ENCODE measurements at regions not wholly inside any gene's neighbourhood (a gene's known extent, or its start where the extent isn't known, plus 50 kb on each side); places are given as distances from the start of the nearest gene placed in this dataset.

DNA sequence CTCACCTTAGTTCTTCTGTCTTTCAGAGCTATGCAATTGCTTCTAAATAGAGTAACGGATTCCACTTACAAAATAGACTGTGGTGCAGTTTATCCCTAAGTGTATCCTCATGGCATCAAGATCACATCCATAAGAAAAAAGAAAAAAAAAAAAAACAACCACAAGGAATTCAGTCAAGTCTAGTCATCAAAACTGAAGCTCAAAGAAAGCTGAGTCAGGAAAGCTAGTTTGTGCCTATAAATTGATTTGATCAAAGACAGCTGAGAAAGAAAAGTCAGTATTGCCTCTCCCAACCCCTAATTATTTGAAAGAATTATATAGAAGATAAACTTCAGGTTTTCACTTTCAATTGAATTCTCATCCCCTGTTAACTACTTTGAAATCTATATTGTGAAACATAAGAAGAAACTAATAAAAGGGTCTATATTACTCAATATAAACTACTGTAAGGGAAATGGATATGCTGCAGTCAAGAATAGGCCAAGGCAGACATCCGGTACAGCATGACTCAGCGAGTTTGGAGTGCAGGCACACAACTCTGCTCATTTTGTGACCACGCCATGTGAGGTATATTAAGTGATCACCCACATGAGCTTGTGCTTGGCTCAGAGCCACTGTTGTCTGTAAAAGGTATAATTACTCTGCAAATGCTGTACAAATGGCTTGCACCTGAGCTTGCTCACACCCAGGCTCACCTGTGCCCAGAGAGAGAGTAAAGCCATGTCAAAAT is 568.1 kb upstream of the CRIM1 start:
- Histone ChIP-seq H3K4me1 (replicated peaks; ENCODE audit: insufficient read depth) (no peaks in the 10 kb centered on the region), H4K20me1 (ENCODE audit: insufficient read depth) (no peaks in the 10 kb centered on the region), H3K9me3 (ENCODE audit: insufficient read depth, low read depth) (no peaks in the 10 kb centered on the region), H3F3A (ENCODE audit: insufficient read depth, low read depth) (no peaks in the 10 kb centered on the region), H3K4me3 (no peak overlapping the region), H3K4me2 (no peak overlapping the region), H3K9me2 (ENCODE audit: insufficient read depth) (no peaks in the 10 kb centered on the region), H3K36me3 (ENCODE audit: low read depth) (no peaks in the 10 kb centered on the region), H3K27ac (no peak overlapping the region), H3K27me3 (ENCODE audit: insufficient read depth, low read depth) (no peaks in the 10 kb centered on the region), H2AFZ (no peak overlapping the region), H3K79me2 (ENCODE audit: low read depth) (no peaks in the 10 kb centered on the region)
- BruUV-seq (replicated peaks): no TSS peak
- POLR2A ChIA-PET (ENCODE audit: unreplicated experiment): interaction anchor here (0.7 kb wide), 1 partner anchor 8 kb away, joined by 39 read pairs; no protein-coding TSS in a partner anchor
- TF ChIP-seq, protein P1, sequence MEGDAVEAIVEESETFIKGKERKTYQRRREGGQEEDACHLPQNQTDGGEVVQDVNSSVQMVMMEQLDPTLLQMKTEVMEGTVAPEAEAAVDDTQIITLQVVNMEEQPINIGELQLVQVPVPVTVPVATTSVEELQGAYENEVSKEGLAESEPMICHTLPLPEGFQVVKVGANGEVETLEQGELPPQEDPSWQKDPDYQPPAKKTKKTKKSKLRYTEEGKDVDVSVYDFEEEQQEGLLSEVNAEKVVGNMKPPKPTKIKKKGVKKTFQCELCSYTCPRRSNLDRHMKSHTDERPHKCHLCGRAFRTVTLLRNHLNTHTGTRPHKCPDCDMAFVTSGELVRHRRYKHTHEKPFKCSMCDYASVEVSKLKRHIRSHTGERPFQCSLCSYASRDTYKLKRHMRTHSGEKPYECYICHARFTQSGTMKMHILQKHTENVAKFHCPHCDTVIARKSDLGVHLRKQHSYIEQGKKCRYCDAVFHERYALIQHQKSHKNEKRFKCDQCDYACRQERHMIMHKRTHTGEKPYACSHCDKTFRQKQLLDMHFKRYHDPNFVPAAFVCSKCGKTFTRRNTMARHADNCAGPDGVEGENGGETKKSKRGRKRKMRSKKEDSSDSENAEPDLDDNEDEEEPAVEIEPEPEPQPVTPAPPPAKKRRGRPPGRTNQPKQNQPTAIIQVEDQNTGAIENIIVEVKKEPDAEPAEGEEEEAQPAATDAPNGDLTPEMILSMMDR (conservative IDR thresholded peaks at IDR 0.05): no peak
- TF ChIP-seq EZH2 (IDR thresholded peaks at IDR 0.05; ENCODE audit: low read depth): no peak
- CTCF ChIA-PET: interaction anchor here (0.5 kb wide), 1 partner anchor 332 kb away, joined by 5 read pairs; no protein-coding TSS in a partner anchor
- no peak for DNase-seq
- intact Hi-C loops (cut with micrococcal nuclease; ENCODE audit: unreplicated experiment): no loop called here

GRCh38 chr2:35785564-35785963 is 570.0 kb upstream of the CRIM1 start:
- no peak overlapping the region for H3K4me3 ChIP-seq
- ChIA-PET POLR2A (ENCODE audit: unreplicated experiment) (no interaction called here), CTCF (no interaction called here)
- H3K9me3 ChIP-seq (ENCODE audit: insufficient read depth, low read depth): no peaks in the 10 kb centered on the region
- H3F3A ChIP-seq (ENCODE audit: insufficient read depth, low read depth): no peaks in the 10 kb centered on the region
- H4K20me1 ChIP-seq (ENCODE audit: insufficient read depth): no peaks in the 10 kb centered on the region
- no peaks in the 10 kb centered on the region for H3K27me3 ChIP-seq (ENCODE audit: insufficient read depth, low read depth)
- intact Hi-C loops (cut with micrococcal nuclease; ENCODE audit: unreplicated experiment): no loop called here
- H3K36me3 ChIP-seq (ENCODE audit: low read depth): no peaks in the 10 kb centered on the region
- no peaks in the 10 kb centered on the region for H3K9me2 ChIP-seq (ENCODE audit: insufficient read depth)
- no peak overlapping the region for H3K4me2 ChIP-seq
- DNase-seq: no peak
- no peaks in the 10 kb centered on the region for H3K79me2 ChIP-seq (ENCODE audit: low read depth)
- no peak overlapping the region for H3K27ac ChIP-seq
- TF ChIP-seq, protein P1 (conservative IDR thresholded peaks at IDR 0.05): no peak
- TF ChIP-seq EZH2 (IDR thresholded peaks at IDR 0.05; ENCODE audit: low read depth): no peak
- H3K4me1 ChIP-seq (replicated peaks; ENCODE audit: insufficient read depth): no peaks in the 10 kb centered on the region
- BruUV-seq (replicated peaks): no TSS peak
- no peak overlapping the region for H2AFZ ChIP-seq

DNA sequence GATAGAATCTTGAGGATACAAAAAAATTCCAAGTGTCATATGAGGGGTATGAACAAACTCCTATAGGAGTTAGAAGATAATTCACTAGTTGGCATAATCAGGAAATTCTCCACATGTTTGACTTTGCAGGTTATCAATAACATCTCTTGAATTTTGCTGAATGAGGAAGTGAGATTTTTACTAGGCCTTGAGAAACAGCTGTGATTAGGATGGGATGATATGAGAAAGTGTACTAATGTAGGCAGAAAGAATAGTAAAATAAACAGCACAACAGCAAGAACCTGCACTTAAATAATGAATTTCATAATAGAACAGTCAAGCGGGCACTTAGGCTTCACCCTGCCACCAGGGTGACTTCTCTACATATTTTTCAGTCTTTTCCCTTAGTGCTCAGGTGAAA is 570.8 kb upstream of the CRIM1 start:
- TF ChIP-seq, protein P1 (conservative IDR thresholded peaks at IDR 0.05): no peak
- no peak for TF ChIP-seq EZH2 (IDR thresholded peaks at IDR 0.05; ENCODE audit: low read depth)
- H3K4me1 ChIP-seq (replicated peaks; ENCODE audit: insufficient read depth): no peaks in the 10 kb centered on the region
- ChIA-PET POLR2A (ENCODE audit: unreplicated experiment) (no interaction called here), CTCF (no interaction called here)
- H4K20me1 ChIP-seq (ENCODE audit: insufficient read depth): no peaks in the 10 kb centered on the region
- no peak for DNase-seq
- H3K79me2 ChIP-seq (ENCODE audit: low read depth): no peaks in the 10 kb centered on the region
- H3K9me3 ChIP-seq (ENCODE audit: insufficient read depth, low read depth): no peaks in the 10 kb centered on the region
- no peaks in the 10 kb centered on the region for H3F3A ChIP-seq (ENCODE audit: insufficient read depth, low read depth)
- no peak overlapping the region for H3K4me2 ChIP-seq
- no TSS peak for BruUV-seq (replicated peaks)
- intact Hi-C loops (cut with micrococcal nuclease; ENCODE audit: unreplicated experiment): no loop called here
- no peak overlapping the region for H3K27ac ChIP-seq
- H3K4me3 ChIP-seq: no peak overlapping the region
- H3K9me2 ChIP-seq (ENCODE audit: insufficient read depth): no peaks in the 10 kb centered on the region
- H3K36me3 ChIP-seq (ENCODE audit: low read depth): no peaks in the 10 kb centered on the region
- H2AFZ ChIP-seq: no peak overlapping the region
- H3K27me3 ChIP-seq (ENCODE audit: insufficient read depth, low read depth): no peaks in the 10 kb centered on the region

All from PC-9 (cell line).